ENCODE measurements at regions not wholly inside any gene's neighbourhood (a gene's known extent, or its start where the extent isn't known, plus 50 kb on each side); places are given as distances from the start of the nearest gene placed in this dataset.

- no peaks in the 10 kb centered on the region for H3K36me3 ChIP-seq
- H3K27ac ChIP-seq: no peak overlapping the region
- H3K27me3 ChIP-seq (ENCODE audit: insufficient read depth, low read depth, severe bottlenecking): peaks cover 66% of the 10 kb centered on the region
- H3K9me3 ChIP-seq (ENCODE audit: severe bottlenecking): no peaks in the 10 kb centered on the region
- no peak overlapping the region for H3K4me3 ChIP-seq (ENCODE audit: low read depth, low read length)
- TF ChIP-seq CTCF (IDR thresholded peaks at IDR 0.05; ENCODE audit: low read depth, low read length): no peak
- no peak for DNase-seq
These were observed 176.3 kb upstream of the PITX2 start for GRCh38 chr4:110799211-110799610.

- Histone ChIP-seq H3K27ac (no peak overlapping the region), H3K4me3 (ENCODE audit: low read depth, low read length) (no peak overlapping the region), H3K27me3 (ENCODE audit: insufficient read depth, low read depth, severe bottlenecking) (peaks cover 46% of the 10 kb centered on the region), H3K9me3 (ENCODE audit: severe bottlenecking) (no peaks in the 10 kb centered on the region), H3K36me3 (no peaks in the 10 kb centered on the region)
- no peak for TF ChIP-seq CTCF (IDR thresholded peaks at IDR 0.05; ENCODE audit: low read depth, low read length)
- DNase-seq: no peak
These were observed 178.7 kb upstream of the PITX2 start for GRCh38 chr4:110801591-110801990.

GRCh38 chr4:110808351-110808878 lies 185.5 kb upstream of the PITX2 start:
- Histone ChIP-seq H3K4me3 (ENCODE audit: low read depth, low read length) (no peak overlapping the region), H3K27me3 (ENCODE audit: insufficient read depth, low read depth, severe bottlenecking) (peaks cover 9% of the 10 kb centered on the region), H3K36me3 (no peaks in the 10 kb centered on the region), H3K27ac (no peak overlapping the region), H3K9me3 (ENCODE audit: severe bottlenecking) (no peaks in the 10 kb centered on the region)
- no peak for DNase-seq
- no peak for TF ChIP-seq CTCF (IDR thresholded peaks at IDR 0.05; ENCODE audit: low read depth, low read length)

- peaks cover 43% of the 10 kb centered on the region for H3K27me3 ChIP-seq (ENCODE audit: insufficient read depth, low read depth, severe bottlenecking)
- H3K27ac ChIP-seq: no peak overlapping the region
- H3K4me3 ChIP-seq (ENCODE audit: low read depth, low read length): no peak overlapping the region
- no peak for TF ChIP-seq CTCF (IDR thresholded peaks at IDR 0.05; ENCODE audit: low read depth, low read length)
- no peaks in the 10 kb centered on the region for H3K9me3 ChIP-seq (ENCODE audit: severe bottlenecking)
- no peak for DNase-seq
- H3K36me3 ChIP-seq: no peaks in the 10 kb centered on the region
These were observed 193.1 kb upstream of the PITX2 start for GRCh38 chr4:110815950-110816349.

- no peak for DNase-seq
- Histone ChIP-seq H3K27me3 (ENCODE audit: insufficient read depth, low read depth, severe bottlenecking) (peaks cover 44% of the 10 kb centered on the region), H3K9me3 (ENCODE audit: severe bottlenecking) (no peaks in the 10 kb centered on the region), H3K27ac (no peak overlapping the region), H3K36me3 (no peaks in the 10 kb centered on the region), H3K4me3 (ENCODE audit: low read depth, low read length) (no peak overlapping the region)
- TF ChIP-seq CTCF (IDR thresholded peaks at IDR 0.05; ENCODE audit: low read depth, low read length): no peak
These were observed 193.5 kb upstream of the PITX2 start for GRCh38 chr4:110816367-110816766.

GRCh38 chr4:110821186-110821585 lies 198.3 kb upstream of the PITX2 start:
- Histone ChIP-seq H3K27ac (no peak overlapping the region), H3K27me3 (ENCODE audit: insufficient read depth, low read depth, severe bottlenecking) (peaks cover 39% of the 10 kb centered on the region), H3K36me3 (no peaks in the 10 kb centered on the region), H3K4me3 (ENCODE audit: low read depth, low read length) (no peak overlapping the region), H3K9me3 (ENCODE audit: severe bottlenecking) (no peaks in the 10 kb centered on the region)
- TF ChIP-seq CTCF (IDR thresholded peaks at IDR 0.05; ENCODE audit: low read depth, low read length): no peak
- DNase-seq: no peak

Data from WERI-Rb-1 (cell line).